CD4-positive, alpha-beta memory T cell (primary cell): ENCODE measurements at regions not wholly inside any gene's neighbourhood (a gene's known extent, or its start where the extent isn't known, plus 50 kb on each side); places are given as distances from the start of the nearest gene placed in this dataset.

Experiments used
- CTCF ChIA-PET: fragments of 350-600 bp; sonication (Branson Sonifier 250); formaldehyde crosslinking; loops from one replicate; lab custom pipeline; 2021; ENCODE audit warnings: inconsistent platforms; ENCODE audit not compliant: partially characterized antibody; lab: Charles Lee
- POLR2A ChIA-PET: fragments of 350-600 bp; sonication (Branson Sonifier 250); formaldehyde crosslinking; loops from one replicate; lab custom pipeline; 2021; ENCODE audit not compliant: partially characterized antibody; lab: Charles Lee
- DNase-seq, 5 donors: peaks; one replicate each; pipeline versions ENCODE4 v3.0.0 to v3.0.0-alpha.2; 2020 to 2022; ENCODE audit warnings: mixed read lengths in 1 of 5
- H3K27ac ChIP-seq: one replicate; pipeline ENCODE4 v1.7.0; 2013; ENCODE audit warnings: low read depth, low read length
- H3K27me3 ChIP-seq: 2 replicates; pipeline ENCODE4 v1.7.0; 2013; ENCODE audit warnings: mild to moderate bottlenecking, low read length, moderate library complexity; ENCODE audit not compliant: insufficient read depth
- H3K36me3 ChIP-seq: 2 replicates; pipeline ENCODE4 v1.7.0; 2013; ENCODE audit warnings: mild to moderate bottlenecking, low read length, moderate library complexity; ENCODE audit not compliant: insufficient read depth
- H3K4me1 ChIP-seq: 2 replicates; pipeline ENCODE4 v1.7.0; 2013; ENCODE audit warnings: mild to moderate bottlenecking, low read length, moderate library complexity; ENCODE audit not compliant: insufficient read depth
- H3K4me3 ChIP-seq, 2 donors: one replicate each; pipeline ENCODE4 v1.7.0; 2013; ENCODE audit warnings: low read length in 2 of 2, mild to moderate bottlenecking in 1 of 2
- H3K9me3 ChIP-seq, 2 donors: one replicate each; pipeline ENCODE4 v1.7.0; 2013; ENCODE audit warnings: low read length in 2 of 2, control low read depth in 1 of 2; ENCODE audit not compliant: control insufficient read depth in 1 of 2
- H3K27ac Mint-ChIP-seq, 7 donors: one replicate each; pipeline ENCODE4 v1.8.0; 2020 to 2021; ENCODE audit warnings: mixed read lengths in 7 of 7, mild to moderate bottlenecking in 6 of 7, inconsistent platforms in 3 of 7, moderate library complexity in 3 of 7
- H3K27me3 Mint-ChIP-seq, 2 donors: one replicate each; pipeline ENCODE4 v1.8.0; 2020 to 2021; ENCODE audit warnings: mixed read lengths in 2 of 2
- H3K36me3 Mint-ChIP-seq, 2 donors: one replicate each; pipeline ENCODE4 v1.8.0; 2020 to 2021; ENCODE audit warnings: mixed read lengths in 2 of 2, inconsistent platforms in 1 of 2, mild to moderate bottlenecking in 1 of 2
- H3K4me1 Mint-ChIP-seq, 4 donors: one replicate each; pipeline ENCODE4 v1.8.0; 2020 to 2021; ENCODE audit warnings: mixed read lengths in 4 of 4, mild to moderate bottlenecking in 1 of 4
- H3K4me3 Mint-ChIP-seq, 8 donors: one replicate each; pipeline ENCODE4 v1.8.0; 2020 to 2021; ENCODE audit warnings: mixed read lengths in 8 of 8, mild to moderate bottlenecking in 7 of 8, moderate library complexity in 6 of 8, inconsistent platforms in 3 of 8
- H3K9me3 Mint-ChIP-seq, 8 donors: one replicate each; pipeline ENCODE4 v1.8.0; 2020 to 2021; ENCODE audit warnings: mixed read lengths in 8 of 8, mild to moderate bottlenecking in 5 of 8, inconsistent platforms in 3 of 8, moderate library complexity in 1 of 8
- intact Hi-C: fragments of 100-400 bp; cut with micrococcal nuclease; formaldehyde crosslinking; loops from one replicate; pipeline ENCODE4 v1.15.1; 2023

GRCh38 chr20:60372275-60372674, 414.1 kb downstream of the CDH26 start:
- Mint-ChIP-seq H3K27ac (no peak overlapping the region), H3K27me3 (peaks cover 11 to 15% of the 10 kb centered on the region in 2 donors), H3K4me1 (no peaks in the 10 kb centered on the region), H3K4me3 (no peak overlapping the region), H3K9me3 (peaks cover 0 to 14% (median under 1%) of the 10 kb centered on the region in 8 donors), H3K36me3 (no peaks in the 10 kb centered on the region)
- no peaks in the 10 kb centered on the region for H3K27me3 ChIP-seq
- no peak for DNase-seq
- H3K4me3 ChIP-seq: no peak overlapping the region
- H3K4me1 ChIP-seq: no peaks in the 10 kb centered on the region
- H3K27ac ChIP-seq: no peak overlapping the region
- H3K36me3 ChIP-seq: no peaks in the 10 kb centered on the region
- ChIA-PET CTCF (interaction anchor here (0.7 kb wide), 1 partner anchor 466 kb away, joined by 3 read pairs; no protein-coding TSS in a partner anchor), POLR2A (no interaction called here)
- intact Hi-C loops: no loop called here
- no peaks in the 10 kb centered on the region for H3K9me3 ChIP-seq

DNA sequence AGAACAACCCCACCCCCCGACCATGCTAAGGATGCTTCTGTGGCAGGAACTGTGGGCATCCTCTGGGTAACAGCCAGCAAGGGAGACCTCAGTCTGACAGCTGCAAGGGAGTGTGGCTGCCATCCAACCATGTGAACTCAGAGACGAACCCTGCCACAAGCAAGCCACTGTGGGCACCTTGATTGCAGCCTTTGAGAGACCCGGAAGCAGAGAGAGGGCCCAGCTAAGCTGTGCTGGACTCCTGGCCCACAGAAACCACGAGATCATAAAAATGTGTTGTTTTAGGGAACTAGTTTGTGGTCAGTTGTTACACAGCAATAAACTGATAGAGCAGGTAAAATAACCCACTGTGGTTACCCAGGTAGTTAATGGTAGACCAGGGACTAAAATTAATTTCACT, 414.6 kb downstream of the CDH26 start:
- ChIA-PET CTCF (interaction anchor here (0.7 kb wide), 1 partner anchor 466 kb away, joined by 3 read pairs; no protein-coding TSS in a partner anchor), POLR2A (no interaction called here)
- intact Hi-C loops: no loop called here
- Mint-ChIP-seq H3K36me3 (no peaks in the 10 kb centered on the region), H3K27ac (no peak overlapping the region), H3K4me1 (no peaks in the 10 kb centered on the region), H3K4me3 (no peak overlapping the region), H3K9me3 (peaks cover 0 to 14% (median under 1%) of the 10 kb centered on the region in 8 donors), H3K27me3 (peaks cover 11 to 16% of the 10 kb centered on the region in 2 donors)
- H3K4me1 ChIP-seq: no peaks in the 10 kb centered on the region
- H3K4me3 ChIP-seq: no peak overlapping the region
- DNase-seq: no peak
- no peaks in the 10 kb centered on the region for H3K36me3 ChIP-seq
- H3K9me3 ChIP-seq: no peaks in the 10 kb centered on the region
- no peaks in the 10 kb centered on the region for H3K27me3 ChIP-seq
- H3K27ac ChIP-seq: no peak overlapping the region

GRCh38 chr20:60378620-60379019, 420.4 kb downstream of the CDH26 start:
- no peaks in the 10 kb centered on the region for H3K4me1 Mint-ChIP-seq

GRCh38 chr20:60381643-60382400, 423.6 kb downstream of the CDH26 start:
- Mint-ChIP-seq H3K36me3 (peaks cover 0 to 1% of the 10 kb centered on the region in 2 donors), H3K4me3 (no peak overlapping the region)
- CTCF ChIA-PET: no interaction called here

More at GRCh38 chr20:60378620-60379019, 420.4 kb downstream of the CDH26 start:
- POLR2A ChIA-PET: no interaction called here
- H3K9me3 Mint-ChIP-seq: peaks cover 2 to 15% (median 8%) of the 10 kb centered on the region in 8 donors
- Histone ChIP-seq H3K27me3 (no peaks in the 10 kb centered on the region), H3K9me3 (no peaks in the 10 kb centered on the region), H3K4me3 (no peak overlapping the region), H3K4me1 (no peaks in the 10 kb centered on the region), H3K36me3 (no peaks in the 10 kb centered on the region), H3K27ac (no peak overlapping the region)
- intact Hi-C loops: no loop called here
- H3K27me3 Mint-ChIP-seq: peaks cover 16 to 22% of the 10 kb centered on the region in 2 donors
- CTCF ChIA-PET: no interaction called here
- H3K4me3 Mint-ChIP-seq: no peak overlapping the region
- H3K27ac Mint-ChIP-seq: no peak overlapping the region
- peaks cover 0 to 1% of the 10 kb centered on the region in 2 donors for H3K36me3 Mint-ChIP-seq
- DNase-seq: no peak

DNA sequence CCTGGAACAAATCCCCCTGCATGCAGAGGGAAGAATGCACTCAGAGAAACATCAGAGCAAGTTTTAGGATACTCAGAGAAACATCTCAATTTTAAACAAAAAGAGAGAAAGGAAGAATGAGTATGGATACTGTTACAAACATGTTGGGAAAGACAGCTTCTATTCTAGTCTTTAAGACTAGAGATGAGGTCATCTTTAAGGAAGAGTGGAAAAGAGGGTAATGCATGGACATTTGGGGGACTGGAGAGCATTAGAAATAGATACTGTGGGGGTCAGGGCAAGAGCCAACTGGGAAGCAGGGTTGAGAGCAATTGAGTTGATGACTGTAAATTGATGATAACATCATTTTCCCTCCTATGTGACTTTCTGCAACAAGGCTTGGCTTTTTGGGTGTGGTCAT, 431.2 kb downstream of the CDH26 start:
- Histone ChIP-seq H3K36me3 (no peaks in the 10 kb centered on the region), H3K4me3 (no peak overlapping the region), H3K4me1 (no peaks in the 10 kb centered on the region), H3K27ac (no peak overlapping the region), H3K9me3 (no peaks in the 10 kb centered on the region), H3K27me3 (no peaks in the 10 kb centered on the region)
- Mint-ChIP-seq H3K27ac (no peak overlapping the region), H3K9me3 (peaks cover 0 to 3% (median 0%) of the 10 kb centered on the region in 8 donors), H3K27me3 (peaks cover 0 to 2% of the 10 kb centered on the region in 2 donors), H3K4me3 (no peak overlapping the region), H3K36me3 (no peaks in the 10 kb centered on the region), H3K4me1 (no peaks in the 10 kb centered on the region)
- POLR2A ChIA-PET: no interaction called here
- DNase-seq: no peak
- intact Hi-C loops: no loop called here
- CTCF ChIA-PET: no interaction called here

More at GRCh38 chr20:60381643-60382400, 423.6 kb downstream of the CDH26 start:
- H3K4me1 Mint-ChIP-seq: no peaks in the 10 kb centered on the region
- no peak for DNase-seq
- H3K9me3 ChIP-seq: no peaks in the 10 kb centered on the region
- H3K4me1 ChIP-seq: no peaks in the 10 kb centered on the region
- H3K27ac ChIP-seq: no peak overlapping the region
- intact Hi-C loops: no loop called here
- no peak overlapping the region for H3K27ac Mint-ChIP-seq
- no peak overlapping the region for H3K4me3 ChIP-seq
- no peaks in the 10 kb centered on the region for H3K36me3 ChIP-seq
- peaks cover 11 to 12% of the 10 kb centered on the region in 2 donors for H3K27me3 Mint-ChIP-seq
- no peaks in the 10 kb centered on the region for H3K27me3 ChIP-seq
- peaks cover 4 to 15% (median 8%) of the 10 kb centered on the region in 8 donors for H3K9me3 Mint-ChIP-seq
- POLR2A ChIA-PET: no interaction called here

- ChIA-PET CTCF (no interaction called here), POLR2A (no interaction called here)
- Mint-ChIP-seq H3K27me3 (peaks cover 2 to 4% of the 10 kb centered on the region in 2 donors), H3K4me3 (no peak overlapping the region), H3K4me1 (no peaks in the 10 kb centered on the region), H3K27ac (no peak overlapping the region), H3K9me3 (peaks cover 0 to 3% (median 0%) of the 10 kb centered on the region in 8 donors), H3K36me3 (no peaks in the 10 kb centered on the region)
- Histone ChIP-seq H3K27ac (no peak overlapping the region), H3K9me3 (no peaks in the 10 kb centered on the region), H3K4me3 (no peak overlapping the region), H3K27me3 (no peaks in the 10 kb centered on the region), H3K36me3 (no peaks in the 10 kb centered on the region), H3K4me1 (no peaks in the 10 kb centered on the region)
- intact Hi-C loops: no loop called here
- peak in 1 of 5 donors; percentile 34 for DNase-seq
These were observed 431.7 kb downstream of the CDH26 start for GRCh38 chr20:60389882-60390281.

- intact Hi-C loops: no loop called here
- ChIA-PET CTCF (no interaction called here), POLR2A (no interaction called here)
- H3K4me1 Mint-ChIP-seq: no peaks in the 10 kb centered on the region
- no peaks in the 10 kb centered on the region for H3K36me3 ChIP-seq
- peaks cover 5 to 6% of the 10 kb centered on the region in 2 donors for H3K27me3 Mint-ChIP-seq
- H3K9me3 ChIP-seq: no peaks in the 10 kb centered on the region
- no peaks in the 10 kb centered on the region for H3K36me3 Mint-ChIP-seq
- H3K27me3 ChIP-seq: no peaks in the 10 kb centered on the region
- peak in 1 of 5 donors; percentile 31 for DNase-seq
- H3K4me3 Mint-ChIP-seq: no peak overlapping the region
- H3K27ac Mint-ChIP-seq: no peak overlapping the region
- no peak overlapping the region for H3K27ac ChIP-seq
- no peaks in the 10 kb centered on the region for H3K4me1 ChIP-seq
- H3K4me3 ChIP-seq: no peak overlapping the region
- H3K9me3 Mint-ChIP-seq: peaks cover 3 to 17% (median 9%) of the 10 kb centered on the region in 8 donors
These were observed 437.8 kb downstream of the CDH26 start for GRCh38 chr20:60395991-60396390.
